GM12878 (cell line): ENCODE measurements at regions not wholly inside any gene's neighbourhood (a gene's known extent, or its start where the extent isn't known, plus 50 kb on each side); places are given as distances from the start of the nearest gene placed in this dataset.

Experiments used
- CEBPB ChIP-seq, 2 experiments: fragments of 150-350 bp in 1 of 2; IDR thresholded peaks; 2 replicates each; pipeline ENCODE4 v1.6.1; 2012 to 2014; ENCODE audit warnings: low read depth in 2 of 2, low read length in 2 of 2, borderline replicate concordance in 1 of 2, inconsistent platforms in 1 of 2
- EZH2 ChIP-seq: IDR thresholded peaks from 2 replicates; pipeline ENCODE4 v1.6.1; 2012; ENCODE audit warnings: low read depth, mild to moderate bottlenecking, control low read depth, inconsistent platforms, low read length, borderline replicate concordance; ENCODE audit not compliant: control insufficient read depth
- FOS ChIP-seq: IDR thresholded peaks from 3 replicates; pipeline ENCODE4 v1.6.1; 2011; ENCODE audit warnings: borderline replicate concordance; ENCODE audit not compliant: insufficient read length; ENCODE audit errors: extremely low read depth
- NFYB ChIP-seq: IDR thresholded peaks from 2 replicates; pipeline ENCODE4 v1.6.1; 2011; ENCODE audit warnings: low read depth, mild to moderate bottlenecking, low read length, improper control_type of control experiment, moderate library complexity; ENCODE audit not compliant: insufficient read depth
- PBX3 ChIP-seq: IDR thresholded peaks from 2 replicates; pipeline ENCODE4 v1.6.1; 2011; ENCODE audit warnings: mild to moderate bottlenecking, low read depth, low read length, moderate library complexity; ENCODE audit not compliant: insufficient replicate concordance
- RB1 ChIP-seq: fragments of 450-650 bp; formaldehyde crosslinking; IDR thresholded peaks from 2 replicates; pipeline ENCODE4 v1.6.1; 2017; ENCODE audit warnings: mild to moderate bottlenecking, borderline replicate concordance
- RCOR1 ChIP-seq: conservative IDR thresholded peaks from 2 replicates; pipeline ENCODE4 v1.6.1; 2012; ENCODE audit warnings: low read depth, low read length, improper control_type of control experiment
- RFX5 ChIP-seq: IDR thresholded peaks from 2 replicates; pipeline ENCODE4 v1.6.1; 2011; ENCODE audit warnings: low read depth, low read length, improper control_type of control experiment
- SP1 ChIP-seq: IDR thresholded peaks from one replicate; pipeline ENCODE4 v1.6.1; 2011; ENCODE audit warnings: low read depth, low read length
- TF ChIP-seq, protein P1 (sequence below), 3 experiments: IDR thresholded peaks in 2 of 3; conservative IDR thresholded peaks in 1 of 3; 2 replicates each; pipeline ENCODE4 v1.5.1; 2011; ENCODE audit warnings: low read depth in 3 of 3, low read length in 3 of 3, mild to moderate bottlenecking in 3 of 3, control low read depth in 2 of 3, moderate library complexity in 2 of 3, inconsistent platforms in 1 of 3, mixed read lengths in 1 of 3; ENCODE audit not compliant: control insufficient read depth in 2 of 3, insufficient read depth in 1 of 3; ENCODE audit errors: extremely low read depth in 1 of 3

GRCh38 chr4:13998850-13999445, 371.4 kb upstream of the BOD1L1 start:
- TF ChIP-seq RB1: no peak
- no peak for TF ChIP-seq RCOR1
- TF ChIP-seq, protein P1, sequence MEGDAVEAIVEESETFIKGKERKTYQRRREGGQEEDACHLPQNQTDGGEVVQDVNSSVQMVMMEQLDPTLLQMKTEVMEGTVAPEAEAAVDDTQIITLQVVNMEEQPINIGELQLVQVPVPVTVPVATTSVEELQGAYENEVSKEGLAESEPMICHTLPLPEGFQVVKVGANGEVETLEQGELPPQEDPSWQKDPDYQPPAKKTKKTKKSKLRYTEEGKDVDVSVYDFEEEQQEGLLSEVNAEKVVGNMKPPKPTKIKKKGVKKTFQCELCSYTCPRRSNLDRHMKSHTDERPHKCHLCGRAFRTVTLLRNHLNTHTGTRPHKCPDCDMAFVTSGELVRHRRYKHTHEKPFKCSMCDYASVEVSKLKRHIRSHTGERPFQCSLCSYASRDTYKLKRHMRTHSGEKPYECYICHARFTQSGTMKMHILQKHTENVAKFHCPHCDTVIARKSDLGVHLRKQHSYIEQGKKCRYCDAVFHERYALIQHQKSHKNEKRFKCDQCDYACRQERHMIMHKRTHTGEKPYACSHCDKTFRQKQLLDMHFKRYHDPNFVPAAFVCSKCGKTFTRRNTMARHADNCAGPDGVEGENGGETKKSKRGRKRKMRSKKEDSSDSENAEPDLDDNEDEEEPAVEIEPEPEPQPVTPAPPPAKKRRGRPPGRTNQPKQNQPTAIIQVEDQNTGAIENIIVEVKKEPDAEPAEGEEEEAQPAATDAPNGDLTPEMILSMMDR (IDR thresholded peaks at IDR 0.05 in 2 of 3, conservative IDR thresholded peaks at IDR 0.05 in 1 of 3; ENCODE audit: control insufficient read depth in 2 of 3, extremely low read depth in 1 of 3, insufficient read depth in 1 of 3, low read depth in 3 of 3, low read length in 3 of 3): no peak
- TF ChIP-seq PBX3: no peak
- TF ChIP-seq RFX5: no peak
- TF ChIP-seq CEBPB (IDR thresholded peaks at IDR 0.05; ENCODE audit: borderline replicate concordance in 1 of 2, low read depth in 2 of 2, low read length in 2 of 2): no peak
- TF ChIP-seq SP1: no peak
- TF ChIP-seq FOS: no peak
- no peak for TF ChIP-seq NFYB
- TF ChIP-seq EZH2: no peak
